GM23338 (cell line): ENCODE measurements at regions not wholly inside any gene's neighbourhood (a gene's known extent, or its start where the extent isn't known, plus 50 kb on each side); places are given as distances from the start of the nearest gene placed in this dataset.

Source experiments
- CREB1 ChIP-seq: fragments of 250-450 bp; sonication (Bioruptor Pico); IDR thresholded peaks from 2 replicates; pipeline ENCODE4 v1.5.0; 2020; ENCODE audit warnings: low read depth, mild to moderate bottlenecking, moderate library complexity
- EZH2 ChIP-seq: fragments of 200-600 bp; sonication (generic); IDR thresholded peaks from one replicate; pipeline ENCODE4 v1.8.0; 2017; ENCODE audit warnings: antibody characterized with exemption, mild to moderate bottlenecking, low read depth; ENCODE audit not compliant: unreplicated experiment
- EZH2phosphoT487 ChIP-seq: fragments of 200-600 bp; sonication (generic); IDR thresholded peaks from one replicate; pipeline ENCODE4 v1.8.1; 2018; ENCODE audit warnings: antibody characterized with exemption; ENCODE audit not compliant: unreplicated experiment
- JUNB ChIP-seq: IDR thresholded peaks from one replicate; pipeline ENCODE4 v1.6.1; 2016; ENCODE audit warnings: antibody characterized with exemption; ENCODE audit not compliant: unreplicated experiment
- NANOG ChIP-seq: IDR thresholded peaks from 2 replicates; pipeline ENCODE4 v1.6.1; 2016; ENCODE audit warnings: antibody characterized with exemption, borderline replicate concordance
- POLR2AphosphoS5 ChIP-seq: IDR thresholded peaks from 2 replicates; pipeline ENCODE4 v1.6.1; 2016; ENCODE audit warnings: antibody characterized with exemption, low read depth
- STAT1 ChIP-seq: IDR thresholded peaks from one replicate; pipeline ENCODE4 v1.6.1; 2016; ENCODE audit warnings: antibody characterized with exemption; ENCODE audit not compliant: unreplicated experiment
- ZNF331 ChIP-seq: fragments of 250-450 bp; sonication (Bioruptor Pico); IDR thresholded peaks from 2 replicates; pipeline ENCODE4 v1.5.0; 2020; ENCODE audit warnings: low read depth, mild to moderate bottlenecking, moderate library complexity
- TF ChIP-seq, protein P1 (sequence below), 2 experiments: fragments of 200-600 bp in 1 of 2; sonication (generic) in 1 of 2; conservative IDR thresholded peaks; 2 replicates each; pipeline versions ENCODE4 v1.5.1 to v1.6.1; 2016 to 2017; ENCODE audit warnings: antibody characterized with exemption in 2 of 2, low read depth in 2 of 2, mild to moderate bottlenecking in 2 of 2, moderate library complexity in 1 of 2
- TF ChIP-seq, protein P2 (sequence below): IDR thresholded peaks from one replicate; pipeline ENCODE4 v1.6.1; 2018; ENCODE audit warnings: antibody characterized with exemption; ENCODE audit not compliant: unreplicated experiment
- TF ChIP-seq, protein P3 (sequence below): IDR thresholded peaks from 2 replicates; pipeline ENCODE4 v1.6.1; 2016; ENCODE audit warnings: antibody characterized with exemption
- TF ChIP-seq, protein P4 (sequence below): fragments of 250-450 bp; sonication (Bioruptor Pico); IDR thresholded peaks from 2 replicates; pipeline ENCODE4 v1.5.0; 2020; ENCODE audit warnings: mild to moderate bottlenecking, moderate library complexity

DNA sequence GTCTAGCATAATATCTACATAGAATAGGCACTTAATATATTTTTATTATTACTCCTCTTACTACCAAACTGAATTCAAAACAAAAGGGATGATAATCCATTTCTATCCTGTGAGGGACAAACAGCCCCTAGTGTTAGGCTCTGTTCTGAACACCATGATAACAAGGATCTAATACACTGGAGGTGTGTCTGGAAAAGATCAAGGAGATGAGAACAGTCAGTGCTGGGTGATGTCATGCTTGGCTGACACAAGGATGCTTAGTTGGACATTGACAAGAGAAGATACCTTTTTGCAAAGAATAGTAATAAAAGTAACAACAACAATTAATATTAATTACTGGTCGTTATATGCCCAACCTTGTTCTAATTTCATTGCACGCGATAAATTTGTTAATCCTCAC is 458.7 kb downstream of the EBF1 start:
- TF ChIP-seq EZH2 (no peak), ZNF331 (CRISPR knock-in tag) (no peak), EZH2phosphoT487 (no peak), POLR2AphosphoS5 (no peak), JUNB (no peak), STAT1 (no peak), CREB1 (CRISPR knock-in tag) (no peak), NANOG (no peak)
- TF ChIP-seq, protein P1, sequence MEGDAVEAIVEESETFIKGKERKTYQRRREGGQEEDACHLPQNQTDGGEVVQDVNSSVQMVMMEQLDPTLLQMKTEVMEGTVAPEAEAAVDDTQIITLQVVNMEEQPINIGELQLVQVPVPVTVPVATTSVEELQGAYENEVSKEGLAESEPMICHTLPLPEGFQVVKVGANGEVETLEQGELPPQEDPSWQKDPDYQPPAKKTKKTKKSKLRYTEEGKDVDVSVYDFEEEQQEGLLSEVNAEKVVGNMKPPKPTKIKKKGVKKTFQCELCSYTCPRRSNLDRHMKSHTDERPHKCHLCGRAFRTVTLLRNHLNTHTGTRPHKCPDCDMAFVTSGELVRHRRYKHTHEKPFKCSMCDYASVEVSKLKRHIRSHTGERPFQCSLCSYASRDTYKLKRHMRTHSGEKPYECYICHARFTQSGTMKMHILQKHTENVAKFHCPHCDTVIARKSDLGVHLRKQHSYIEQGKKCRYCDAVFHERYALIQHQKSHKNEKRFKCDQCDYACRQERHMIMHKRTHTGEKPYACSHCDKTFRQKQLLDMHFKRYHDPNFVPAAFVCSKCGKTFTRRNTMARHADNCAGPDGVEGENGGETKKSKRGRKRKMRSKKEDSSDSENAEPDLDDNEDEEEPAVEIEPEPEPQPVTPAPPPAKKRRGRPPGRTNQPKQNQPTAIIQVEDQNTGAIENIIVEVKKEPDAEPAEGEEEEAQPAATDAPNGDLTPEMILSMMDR (conservative IDR thresholded peaks at IDR 0.05; ENCODE audit: low read depth in 2 of 2) = no peak
- TF ChIP-seq, protein P2, sequence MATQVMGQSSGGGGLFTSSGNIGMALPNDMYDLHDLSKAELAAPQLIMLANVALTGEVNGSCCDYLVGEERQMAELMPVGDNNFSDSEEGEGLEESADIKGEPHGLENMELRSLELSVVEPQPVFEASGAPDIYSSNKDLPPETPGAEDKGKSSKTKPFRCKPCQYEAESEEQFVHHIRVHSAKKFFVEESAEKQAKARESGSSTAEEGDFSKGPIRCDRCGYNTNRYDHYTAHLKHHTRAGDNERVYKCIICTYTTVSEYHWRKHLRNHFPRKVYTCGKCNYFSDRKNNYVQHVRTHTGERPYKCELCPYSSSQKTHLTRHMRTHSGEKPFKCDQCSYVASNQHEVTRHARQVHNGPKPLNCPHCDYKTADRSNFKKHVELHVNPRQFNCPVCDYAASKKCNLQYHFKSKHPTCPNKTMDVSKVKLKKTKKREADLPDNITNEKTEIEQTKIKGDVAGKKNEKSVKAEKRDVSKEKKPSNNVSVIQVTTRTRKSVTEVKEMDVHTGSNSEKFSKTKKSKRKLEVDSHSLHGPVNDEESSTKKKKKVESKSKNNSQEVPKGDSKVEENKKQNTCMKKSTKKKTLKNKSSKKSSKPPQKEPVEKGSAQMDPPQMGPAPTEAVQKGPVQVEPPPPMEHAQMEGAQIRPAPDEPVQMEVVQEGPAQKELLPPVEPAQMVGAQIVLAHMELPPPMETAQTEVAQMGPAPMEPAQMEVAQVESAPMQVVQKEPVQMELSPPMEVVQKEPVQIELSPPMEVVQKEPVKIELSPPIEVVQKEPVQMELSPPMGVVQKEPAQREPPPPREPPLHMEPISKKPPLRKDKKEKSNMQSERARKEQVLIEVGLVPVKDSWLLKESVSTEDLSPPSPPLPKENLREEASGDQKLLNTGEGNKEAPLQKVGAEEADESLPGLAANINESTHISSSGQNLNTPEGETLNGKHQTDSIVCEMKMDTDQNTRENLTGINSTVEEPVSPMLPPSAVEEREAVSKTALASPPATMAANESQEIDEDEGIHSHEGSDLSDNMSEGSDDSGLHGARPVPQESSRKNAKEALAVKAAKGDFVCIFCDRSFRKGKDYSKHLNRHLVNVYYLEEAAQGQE = no peak
- TF ChIP-seq, protein P3, sequence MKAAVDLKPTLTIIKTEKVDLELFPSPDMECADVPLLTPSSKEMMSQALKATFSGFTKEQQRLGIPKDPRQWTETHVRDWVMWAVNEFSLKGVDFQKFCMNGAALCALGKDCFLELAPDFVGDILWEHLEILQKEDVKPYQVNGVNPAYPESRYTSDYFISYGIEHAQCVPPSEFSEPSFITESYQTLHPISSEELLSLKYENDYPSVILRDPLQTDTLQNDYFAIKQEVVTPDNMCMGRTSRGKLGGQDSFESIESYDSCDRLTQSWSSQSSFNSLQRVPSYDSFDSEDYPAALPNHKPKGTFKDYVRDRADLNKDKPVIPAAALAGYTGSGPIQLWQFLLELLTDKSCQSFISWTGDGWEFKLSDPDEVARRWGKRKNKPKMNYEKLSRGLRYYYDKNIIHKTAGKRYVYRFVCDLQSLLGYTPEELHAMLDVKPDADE = no peak
- TF ChIP-seq, protein P4, sequence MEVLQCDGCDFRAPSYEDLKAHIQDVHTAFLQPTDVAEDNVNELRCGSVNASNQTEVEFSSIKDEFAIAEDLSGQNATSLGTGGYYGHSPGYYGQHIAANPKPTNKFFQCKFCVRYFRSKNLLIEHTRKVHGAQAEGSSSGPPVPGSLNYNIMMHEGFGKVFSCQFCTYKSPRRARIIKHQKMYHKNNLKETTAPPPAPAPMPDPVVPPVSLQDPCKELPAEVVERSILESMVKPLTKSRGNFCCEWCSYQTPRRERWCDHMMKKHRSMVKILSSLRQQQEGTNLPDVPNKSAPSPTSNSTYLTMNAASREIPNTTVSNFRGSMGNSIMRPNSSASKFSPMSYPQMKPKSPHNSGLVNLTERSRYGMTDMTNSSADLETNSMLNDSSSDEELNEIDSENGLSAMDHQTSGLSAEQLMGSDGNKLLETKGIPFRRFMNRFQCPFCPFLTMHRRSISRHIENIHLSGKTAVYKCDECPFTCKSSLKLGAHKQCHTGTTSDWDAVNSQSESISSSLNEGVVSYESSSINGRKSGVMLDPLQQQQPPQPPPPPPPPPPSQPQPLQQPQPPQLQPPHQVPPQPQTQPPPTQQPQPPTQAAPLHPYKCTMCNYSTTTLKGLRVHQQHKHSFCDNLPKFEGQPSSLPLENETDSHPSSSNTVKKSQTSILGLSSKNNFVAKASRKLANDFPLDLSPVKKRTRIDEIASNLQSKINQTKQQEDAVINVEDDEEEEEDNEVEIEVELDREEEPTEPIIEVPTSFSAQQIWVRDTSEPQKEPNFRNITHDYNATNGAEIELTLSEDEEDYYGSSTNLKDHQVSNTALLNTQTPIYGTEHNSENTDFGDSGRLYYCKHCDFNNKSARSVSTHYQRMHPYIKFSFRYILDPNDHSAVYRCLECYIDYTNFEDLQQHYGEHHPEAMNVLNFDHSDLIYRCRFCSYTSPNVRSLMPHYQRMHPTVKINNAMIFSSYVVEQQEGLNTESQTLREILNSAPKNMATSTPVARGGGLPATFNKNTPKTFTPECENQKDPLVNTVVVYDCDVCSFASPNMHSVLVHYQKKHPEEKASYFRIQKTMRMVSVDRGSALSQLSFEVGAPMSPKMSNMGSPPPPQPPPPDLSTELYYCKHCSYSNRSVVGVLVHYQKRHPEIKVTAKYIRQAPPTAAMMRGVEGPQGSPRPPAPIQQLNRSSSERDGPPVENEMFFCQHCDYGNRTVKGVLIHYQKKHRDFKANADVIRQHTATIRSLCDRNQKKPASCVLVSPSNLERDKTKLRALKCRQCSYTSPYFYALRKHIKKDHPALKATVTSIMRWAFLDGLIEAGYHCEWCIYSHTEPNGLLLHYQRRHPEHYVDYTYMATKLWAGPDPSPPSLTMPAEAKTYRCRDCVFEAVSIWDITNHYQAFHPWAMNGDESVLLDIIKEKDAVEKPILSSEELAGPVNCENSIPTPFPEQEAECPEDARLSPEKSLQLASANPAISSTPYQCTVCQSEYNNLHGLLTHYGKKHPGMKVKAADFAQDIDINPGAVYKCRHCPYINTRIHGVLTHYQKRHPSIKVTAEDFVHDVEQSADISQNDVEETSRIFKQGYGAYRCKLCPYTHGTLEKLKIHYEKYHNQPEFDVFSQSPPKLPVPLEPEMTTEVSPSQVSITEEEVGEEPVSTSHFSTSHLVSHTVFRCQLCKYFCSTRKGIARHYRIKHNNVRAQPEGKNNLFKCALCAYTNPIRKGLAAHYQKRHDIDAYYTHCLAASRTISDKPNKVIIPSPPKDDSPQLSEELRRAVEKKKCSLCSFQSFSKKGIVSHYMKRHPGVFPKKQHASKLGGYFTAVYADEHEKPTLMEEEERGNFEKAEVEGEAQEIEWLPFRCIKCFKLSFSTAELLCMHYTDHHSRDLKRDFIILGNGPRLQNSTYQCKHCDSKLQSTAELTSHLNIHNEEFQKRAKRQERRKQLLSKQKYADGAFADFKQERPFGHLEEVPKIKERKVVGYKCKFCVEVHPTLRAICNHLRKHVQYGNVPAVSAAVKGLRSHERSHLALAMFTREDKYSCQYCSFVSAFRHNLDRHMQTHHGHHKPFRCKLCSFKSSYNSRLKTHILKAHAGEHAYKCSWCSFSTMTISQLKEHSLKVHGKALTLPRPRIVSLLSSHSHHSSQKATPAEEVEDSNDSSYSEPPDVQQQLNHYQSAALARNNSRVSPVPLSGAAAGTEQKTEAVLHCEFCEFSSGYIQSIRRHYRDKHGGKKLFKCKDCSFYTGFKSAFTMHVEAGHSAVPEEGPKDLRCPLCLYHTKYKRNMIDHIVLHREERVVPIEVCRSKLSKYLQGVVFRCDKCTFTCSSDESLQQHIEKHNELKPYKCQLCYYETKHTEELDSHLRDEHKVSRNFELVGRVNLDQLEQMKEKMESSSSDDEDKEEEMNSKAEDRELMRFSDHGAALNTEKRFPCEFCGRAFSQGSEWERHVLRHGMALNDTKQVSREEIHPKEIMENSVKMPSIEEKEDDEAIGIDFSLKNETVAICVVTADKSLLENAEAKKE (CRISPR knock-in tag) = no peak
